PC-3 (cell line): ENCODE measurements at regions not wholly inside any gene's neighbourhood (a gene's known extent, or its start where the extent isn't known, plus 50 kb on each side); places are given as distances from the start of the nearest gene placed in this dataset.

Source experiments
- CTCF ChIP-seq: fragments of 300-600 bp; sonication (generic); conservative IDR thresholded peaks from 2 replicates; pipeline ENCODE4 v1.5.1; 2017; ENCODE audit warnings: antibody characterized with exemption, low read depth, mild to moderate bottlenecking, low read length
- EZH2 ChIP-seq: fragments of 300-600 bp; sonication (generic); IDR thresholded peaks from one replicate; pipeline ENCODE4 v1.6.1; 2017; ENCODE audit warnings: antibody characterized with exemption, mild to moderate bottlenecking, low read length; ENCODE audit not compliant: unreplicated experiment

GRCh38 chr1:190633488-190633887, 155.8 kb upstream of the BRINP3 start:
- TF ChIP-seq CTCF (peak; percentile 47; the same call in 1 of the 2 replicates), EZH2 (no peak)
